GM21529 (cell line): ENCODE measurements at regions not wholly inside any gene's neighbourhood (a gene's known extent, or its start where the extent isn't known, plus 50 kb on each side); places are given as distances from the start of the nearest gene placed in this dataset.
"Not testable (repeated sequence)": the region's sequence is repeated elsewhere in the genome, so short reads cannot be mapped to it uniquely, and the experiment has no call there.

Source experiments
- ATAC-seq: cut with Tn5 transposase; IDR thresholded peaks from one replicate; pipeline ENCODE4 v1.9.1; 2021; ENCODE audit not compliant: unreplicated experiment

DNA sequence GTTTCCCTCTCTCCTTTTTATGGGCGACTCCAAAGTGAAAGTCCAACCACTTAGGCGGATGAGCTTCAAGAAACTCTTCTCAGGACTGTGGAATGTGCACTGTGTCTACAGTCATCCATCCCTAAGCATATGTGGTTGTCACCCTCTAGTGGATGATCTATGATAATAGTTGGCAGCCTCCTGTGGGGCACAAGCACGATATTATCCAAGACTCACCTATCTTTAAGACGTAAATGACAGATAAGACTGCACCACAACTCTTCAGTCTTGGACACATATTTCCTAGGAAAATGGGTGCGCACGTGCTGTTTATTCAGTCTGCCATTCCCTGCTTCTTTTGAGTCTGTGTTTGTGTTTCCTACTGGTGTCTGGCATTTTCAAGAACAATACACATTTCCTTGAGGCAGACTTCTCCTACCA, 145.5 kb upstream of the CTAGE1 start:
- ATAC-seq: peak; percentile 69

GRCh38 chr18:22564036-22564435, 146.3 kb upstream of the CTAGE1 start:
- ATAC-seq: no peak

GRCh38 chr18:22566703-22567420, 149.1 kb upstream of the CTAGE1 start:
- ATAC-seq: no peak

- no peak for ATAC-seq
These were observed 150.1 kb upstream of the CTAGE1 start for GRCh38 chr18:22567794-22568193.

- no peak for ATAC-seq
These were observed 152.8 kb upstream of the CTAGE1 start for GRCh38 chr18:22570492-22570891.

GRCh38 chr18:22572341-22572740, 154.6 kb upstream of the CTAGE1 start:
- no peak for ATAC-seq

DNA sequence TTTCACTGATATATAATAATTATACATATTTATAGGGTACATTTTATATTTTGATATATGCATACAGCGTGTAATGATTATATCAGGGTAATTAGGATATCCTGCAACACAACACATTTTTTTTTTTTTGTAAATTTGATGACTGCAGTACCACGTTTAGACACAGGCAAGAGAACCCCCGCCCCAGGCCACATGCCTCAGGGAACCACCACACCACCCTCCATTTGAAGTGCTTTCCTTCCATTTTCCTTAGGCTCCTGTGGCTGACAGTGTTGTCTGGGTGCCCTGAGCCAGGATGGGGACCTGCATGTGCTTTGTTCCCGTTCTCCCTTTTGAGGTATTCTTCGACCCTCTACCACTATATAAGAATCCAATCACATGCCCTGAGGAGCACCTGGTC, 161.6 kb upstream of the CTAGE1 start:
- no peak for ATAC-seq

GRCh38 chr18:22585333-22585732, 167.6 kb upstream of the CTAGE1 start:
- ATAC-seq: no peak

GRCh38 chr18:22585821-22586220, 168.1 kb upstream of the CTAGE1 start:
- ATAC-seq: no peak

GRCh38 chr18:22591222-22591621, 173.5 kb upstream of the CTAGE1 start:
- ATAC-seq: no peak

GRCh38 chr18:22594155-22594690, 176.5 kb upstream of the CTAGE1 start:
- no peak for ATAC-seq

- no peak for ATAC-seq
These were observed 183.8 kb upstream of the CTAGE1 start for GRCh38 chr18:22601481-22601880.

DNA sequence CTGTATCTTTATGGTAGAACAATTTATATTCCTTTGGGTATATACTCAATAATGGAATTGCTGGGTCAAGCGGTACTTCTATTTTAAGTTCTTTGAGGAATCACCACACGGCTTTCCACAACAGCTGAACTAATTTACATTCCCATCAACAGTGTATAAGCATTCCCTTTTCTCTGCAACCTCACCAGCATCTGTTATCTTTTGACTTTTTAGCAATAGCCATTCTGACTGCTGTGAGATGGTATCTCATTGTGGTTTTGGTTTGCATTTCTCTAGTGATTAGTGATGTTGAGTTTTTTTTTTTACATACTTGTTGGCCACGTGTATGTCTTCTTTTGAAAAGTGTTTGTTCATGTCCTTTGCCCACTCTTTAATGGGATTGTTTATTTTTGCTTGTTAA, 184.7 kb upstream of the CTAGE1 start:
- ATAC-seq: not testable (repeated sequence)

GRCh38 chr18:22603902-22604301, 186.2 kb upstream of the CTAGE1 start:
- ATAC-seq: no peak

GRCh38 chr18:22604390-22604985, 186.8 kb upstream of the CTAGE1 start:
- ATAC-seq: no peak

GRCh38 chr18:22604986-22605421, 187.3 kb upstream of the CTAGE1 start:
- ATAC-seq: no peak

DNA sequence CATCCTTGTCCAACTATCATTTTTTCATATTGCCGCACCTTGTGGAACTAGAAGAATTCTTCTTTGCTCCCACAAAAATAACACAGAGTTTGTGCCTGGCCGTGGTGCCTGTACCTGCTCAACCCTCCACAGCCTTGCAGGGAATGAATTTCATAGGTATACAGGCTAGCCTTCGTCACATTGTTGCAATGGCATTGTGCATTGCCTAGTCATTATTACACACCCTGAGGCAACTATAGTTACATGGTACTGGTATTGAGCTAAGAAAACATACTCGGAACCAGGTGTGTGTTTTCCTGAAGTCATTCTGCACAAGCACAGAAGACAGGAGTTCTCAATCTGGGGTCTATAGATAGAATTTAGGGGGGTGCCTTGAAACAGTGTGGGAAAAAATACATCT, 188.0 kb upstream of the CTAGE1 start:
- no peak for ATAC-seq

- no peak for ATAC-seq
These were observed 189.0 kb upstream of the CTAGE1 start for GRCh38 chr18:22606563-22607283.

- no peak for ATAC-seq
These were observed 189.5 kb upstream of the CTAGE1 start for GRCh38 chr18:22607284-22607635.

GRCh38 chr18:22608847-22609246, 191.1 kb upstream of the CTAGE1 start:
- ATAC-seq: no peak

GRCh38 chr18:22609642-22610041, 191.9 kb upstream of the CTAGE1 start:
- no peak for ATAC-seq
